ENCODE measurements at regions not wholly inside any gene's neighbourhood (a gene's known extent, or its start where the extent isn't known, plus 50 kb on each side); places are given as distances from the start of the nearest gene placed in this dataset.

DNA sequence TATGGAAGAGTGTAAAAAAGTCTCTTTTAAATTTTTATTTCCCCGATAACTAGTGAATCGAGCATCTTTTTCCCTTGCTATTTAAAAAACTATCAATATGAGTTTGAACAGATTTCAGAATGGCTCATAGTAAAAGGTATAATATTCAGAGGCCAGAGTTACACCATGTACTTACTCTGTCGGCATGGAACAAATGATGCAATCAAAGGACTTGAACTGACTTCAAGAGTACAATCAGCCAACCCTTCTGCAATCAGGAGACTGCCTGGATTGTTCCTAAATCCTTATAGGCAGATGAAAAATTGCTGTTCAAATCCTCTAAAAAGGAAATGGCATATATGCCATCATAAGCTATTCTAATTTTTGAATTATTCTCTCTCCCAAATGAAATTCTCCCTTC, 273.3 kb downstream of the SH2D1A start:
- no peak overlapping the region for H3K27ac ChIP-seq (ENCODE audit: low read depth in 1 of 2, low read length in 2 of 2)
- Mint-ChIP-seq H3K27me3 (ENCODE audit: low read depth in 3 of 3) (no peaks in the 10 kb centered on the region), H3K4me1 (no peaks in the 10 kb centered on the region), H3K4me3 (no peak overlapping the region), H3K9me3 (no peaks in the 10 kb centered on the region), H3K36me3 (no peaks in the 10 kb centered on the region), H3K27ac (no peak overlapping the region)
- H3K4me2 ChIP-seq (replicated peaks; ENCODE audit: extremely low read depth, low read length, poor library complexity, severe bottlenecking): no peak overlapping the region
- no peaks in the 10 kb centered on the region for H3K36me3 ChIP-seq (replicated peaks in 1 of 2; ENCODE audit: control insufficient read depth in 1 of 2, insufficient read depth in 2 of 2, low read length in 2 of 2)
- H4K20me1 ChIP-seq (ENCODE audit: insufficient read depth, low read length): no peaks in the 10 kb centered on the region
- H3K27me3 ChIP-seq (ENCODE audit: control insufficient read depth in 2 of 2, insufficient read depth in 2 of 2, low read length in 2 of 2): no peaks in the 10 kb centered on the region
- intact Hi-C loops (cut with micrococcal nuclease): no loop called here
- no peak overlapping the region for H2AFZ ChIP-seq (ENCODE audit: insufficient read depth, low read depth, low read length, poor library complexity, severe bottlenecking)
- no peak overlapping the region for H3K4me3 ChIP-seq (replicated peaks in 1 of 3; ENCODE audit: low read depth in 2 of 3, low read length in 3 of 3)
- H3K79me2 ChIP-seq (ENCODE audit: insufficient read depth, low read length): no peaks in the 10 kb centered on the region
- H3K9ac ChIP-seq (ENCODE audit: insufficient read depth, low read length, poor library complexity, severe bottlenecking): no peak overlapping the region
- no peak for DNase-seq
- no CpG with 5 or more reads among the region's 3 CpGs for WGBS (ENCODE audit: insufficient coverage)
- no peaks in the 10 kb centered on the region for H3K4me1 ChIP-seq (ENCODE audit: control insufficient read depth in 1 of 2, insufficient read depth in 2 of 2, low read length in 2 of 2)
- H3K9me3 ChIP-seq (replicated peaks in 1 of 2; ENCODE audit: control insufficient read depth in 1 of 2, insufficient read depth in 1 of 2, low read length in 2 of 2): no peaks in the 10 kb centered on the region
- TF ChIP-seq, protein P1, sequence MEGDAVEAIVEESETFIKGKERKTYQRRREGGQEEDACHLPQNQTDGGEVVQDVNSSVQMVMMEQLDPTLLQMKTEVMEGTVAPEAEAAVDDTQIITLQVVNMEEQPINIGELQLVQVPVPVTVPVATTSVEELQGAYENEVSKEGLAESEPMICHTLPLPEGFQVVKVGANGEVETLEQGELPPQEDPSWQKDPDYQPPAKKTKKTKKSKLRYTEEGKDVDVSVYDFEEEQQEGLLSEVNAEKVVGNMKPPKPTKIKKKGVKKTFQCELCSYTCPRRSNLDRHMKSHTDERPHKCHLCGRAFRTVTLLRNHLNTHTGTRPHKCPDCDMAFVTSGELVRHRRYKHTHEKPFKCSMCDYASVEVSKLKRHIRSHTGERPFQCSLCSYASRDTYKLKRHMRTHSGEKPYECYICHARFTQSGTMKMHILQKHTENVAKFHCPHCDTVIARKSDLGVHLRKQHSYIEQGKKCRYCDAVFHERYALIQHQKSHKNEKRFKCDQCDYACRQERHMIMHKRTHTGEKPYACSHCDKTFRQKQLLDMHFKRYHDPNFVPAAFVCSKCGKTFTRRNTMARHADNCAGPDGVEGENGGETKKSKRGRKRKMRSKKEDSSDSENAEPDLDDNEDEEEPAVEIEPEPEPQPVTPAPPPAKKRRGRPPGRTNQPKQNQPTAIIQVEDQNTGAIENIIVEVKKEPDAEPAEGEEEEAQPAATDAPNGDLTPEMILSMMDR (IDR thresholded peaks at IDR 0.05): no peak

DNA sequence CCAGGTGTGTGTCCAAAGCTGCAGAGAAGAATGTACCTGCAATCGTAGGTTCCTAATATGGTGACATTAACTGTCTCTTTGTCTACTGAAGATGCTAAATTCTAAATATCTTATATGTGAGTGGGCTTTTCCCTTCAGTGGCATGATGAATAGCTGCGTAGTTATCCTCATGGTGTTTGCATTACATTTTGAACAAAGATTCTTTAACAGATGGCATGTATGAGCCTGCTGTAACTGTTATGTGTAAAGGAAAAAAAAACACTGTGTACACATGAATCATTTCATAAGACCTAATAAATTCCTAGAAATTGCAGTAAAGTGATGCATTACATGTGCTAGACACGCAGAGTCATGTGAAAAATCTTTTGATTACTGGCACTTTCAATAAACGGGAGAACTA, 288.0 kb downstream of the SH2D1A start:
- WGBS (ENCODE audit: insufficient coverage): no CpG with 5 or more reads among the region's 4 CpGs
- Histone ChIP-seq H2AFZ (ENCODE audit: insufficient read depth, low read depth, low read length, poor library complexity, severe bottlenecking) (no peak overlapping the region), H3K4me1 (ENCODE audit: control insufficient read depth in 1 of 2, insufficient read depth in 2 of 2, low read length in 2 of 2) (no peaks in the 10 kb centered on the region), H3K4me2 (replicated peaks; ENCODE audit: extremely low read depth, low read length, poor library complexity, severe bottlenecking) (no peak overlapping the region), H3K4me3 (replicated peaks in 1 of 3; ENCODE audit: low read depth in 2 of 3, low read length in 3 of 3) (no peak overlapping the region), H3K9ac (ENCODE audit: insufficient read depth, low read length, poor library complexity, severe bottlenecking) (no peak overlapping the region), H4K20me1 (ENCODE audit: insufficient read depth, low read length) (no peaks in the 10 kb centered on the region), H3K79me2 (ENCODE audit: insufficient read depth, low read length) (no peaks in the 10 kb centered on the region), H3K27me3 (ENCODE audit: control insufficient read depth in 2 of 2, insufficient read depth in 2 of 2, low read length in 2 of 2) (no peaks in the 10 kb centered on the region), H3K27ac (ENCODE audit: low read depth in 1 of 2, low read length in 2 of 2) (no peak overlapping the region), H3K9me3 (replicated peaks in 1 of 2; ENCODE audit: control insufficient read depth in 1 of 2, insufficient read depth in 1 of 2, low read length in 2 of 2) (no peaks in the 10 kb centered on the region), H3K36me3 (replicated peaks in 1 of 2; ENCODE audit: control insufficient read depth in 1 of 2, insufficient read depth in 2 of 2, low read length in 2 of 2) (no peaks in the 10 kb centered on the region)
- Mint-ChIP-seq H3K27ac (no peak overlapping the region), H3K27me3 (ENCODE audit: low read depth in 3 of 3) (no peaks in the 10 kb centered on the region), H3K4me1 (no peaks in the 10 kb centered on the region), H3K9me3 (peaks cover 0 to 2% (median 0%) of the 10 kb centered on the region in 7 donors), H3K36me3 (no peaks in the 10 kb centered on the region), H3K4me3 (no peak overlapping the region)
- TF ChIP-seq, protein P1 (IDR thresholded peaks at IDR 0.05): no peak
- no peak for DNase-seq
- intact Hi-C loops (cut with micrococcal nuclease): no loop called here

All from CD14-positive monocyte (primary cell).